ENCODE measurements at regions not wholly inside any gene's neighbourhood (a gene's known extent, or its start where the extent isn't known, plus 50 kb on each side); places are given as distances from the start of the nearest gene placed in this dataset.
"Not testable (repeated sequence)": the region's sequence is repeated elsewhere in the genome, so short reads cannot be mapped to it uniquely, and the experiment has no call there.

GRCh38 chr15:30264000-30264399, 129.1 kb downstream of the GOLGA8T start:
- not testable (repeated sequence) for H3K4me3 ChIP-seq (ENCODE audit: extremely low read depth, insufficient read depth, low read length, poor library complexity, severe bottlenecking); H3K9me3 ChIP-seq (ENCODE audit: control insufficient read depth, low read length); H3K27ac ChIP-seq (ENCODE audit: low read depth, low read length, severe bottlenecking); H3K4me1 ChIP-seq (ENCODE audit: control insufficient read depth, insufficient read depth, low read length, poor library complexity, severe bottlenecking); H3K36me3 ChIP-seq (ENCODE audit: control insufficient read depth, insufficient read depth, low read length)
- WGBS, 2 experiments (ENCODE audit: insufficient coverage in 2 of 2): no CpG with 5 or more reads among the region's 4 CpGs

GRCh38 chr15:30295150-30295844, 98.0 kb downstream of the CHRFAM7A start:
- H3K9me3 ChIP-seq (ENCODE audit: control insufficient read depth, low read length); H3K4me3 ChIP-seq (ENCODE audit: extremely low read depth, insufficient read depth, low read length, poor library complexity, severe bottlenecking); H3K27ac ChIP-seq (ENCODE audit: low read depth, low read length, severe bottlenecking); H3K36me3 ChIP-seq (ENCODE audit: control insufficient read depth, insufficient read depth, low read length); H3K4me1 ChIP-seq (ENCODE audit: control insufficient read depth, insufficient read depth, low read length, poor library complexity, severe bottlenecking): not testable (repeated sequence)
- WGBS, 2 experiments (ENCODE audit: insufficient coverage in 2 of 2): no CpG with 5 or more reads among the region's 14 CpGs

DNA sequence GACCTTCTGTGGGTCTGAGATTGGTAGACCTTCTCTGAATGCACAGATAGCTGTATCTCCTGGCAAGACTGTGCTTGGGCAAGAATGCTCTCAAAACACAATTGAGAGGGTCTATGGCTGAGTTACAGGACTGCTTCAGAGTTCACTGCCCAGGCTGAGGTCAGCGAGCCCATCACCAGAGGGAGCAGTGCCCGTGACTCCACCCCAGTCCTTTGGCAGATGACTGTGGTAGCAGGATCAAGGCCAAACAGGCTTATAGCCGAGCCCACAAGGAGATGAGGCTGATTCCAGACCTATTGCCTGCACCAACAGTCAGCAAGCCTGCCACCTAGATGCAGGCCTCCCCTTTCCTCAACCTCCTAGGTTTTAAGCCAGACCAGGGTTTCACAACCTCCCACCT, 89.4 kb downstream of the CHRFAM7A start:
- H3K27ac ChIP-seq (ENCODE audit: low read depth, low read length, severe bottlenecking); H3K36me3 ChIP-seq (ENCODE audit: control insufficient read depth, insufficient read depth, low read length); H3K4me3 ChIP-seq (ENCODE audit: extremely low read depth, insufficient read depth, low read length, poor library complexity, severe bottlenecking); H3K9me3 ChIP-seq (ENCODE audit: control insufficient read depth, low read length); H3K4me1 ChIP-seq (ENCODE audit: control insufficient read depth, insufficient read depth, low read length, poor library complexity, severe bottlenecking): not testable (repeated sequence)
- no CpG with 5 or more reads among the region's 3 CpGs for WGBS, 2 experiments (ENCODE audit: insufficient coverage in 2 of 2)
